ENCODE measurements at regions not wholly inside any gene's neighbourhood (a gene's known extent, or its start where the extent isn't known, plus 50 kb on each side); places are given as distances from the start of the nearest gene placed in this dataset.

DNA sequence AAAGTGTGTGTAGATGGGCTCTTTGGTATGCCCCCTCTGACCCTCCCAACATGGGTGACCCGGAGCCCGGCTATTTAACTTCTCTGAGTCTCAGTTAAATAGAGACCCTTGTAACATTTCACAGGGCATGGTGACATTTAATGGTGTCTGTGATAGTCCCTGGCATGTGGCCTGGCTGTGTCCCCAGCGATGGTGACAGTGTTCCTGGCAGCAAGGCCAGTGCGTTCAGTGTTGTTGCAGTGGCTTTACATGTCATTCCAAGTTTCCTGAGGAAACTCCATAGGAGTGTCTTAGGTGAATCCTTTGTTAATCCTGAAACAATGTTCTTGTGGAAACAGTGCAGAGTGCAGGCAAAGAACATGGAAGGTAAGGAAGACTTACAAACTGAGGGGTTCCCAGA lies 137.0 kb downstream of the RAMP3 start:
- TF ChIP-seq, protein P1, sequence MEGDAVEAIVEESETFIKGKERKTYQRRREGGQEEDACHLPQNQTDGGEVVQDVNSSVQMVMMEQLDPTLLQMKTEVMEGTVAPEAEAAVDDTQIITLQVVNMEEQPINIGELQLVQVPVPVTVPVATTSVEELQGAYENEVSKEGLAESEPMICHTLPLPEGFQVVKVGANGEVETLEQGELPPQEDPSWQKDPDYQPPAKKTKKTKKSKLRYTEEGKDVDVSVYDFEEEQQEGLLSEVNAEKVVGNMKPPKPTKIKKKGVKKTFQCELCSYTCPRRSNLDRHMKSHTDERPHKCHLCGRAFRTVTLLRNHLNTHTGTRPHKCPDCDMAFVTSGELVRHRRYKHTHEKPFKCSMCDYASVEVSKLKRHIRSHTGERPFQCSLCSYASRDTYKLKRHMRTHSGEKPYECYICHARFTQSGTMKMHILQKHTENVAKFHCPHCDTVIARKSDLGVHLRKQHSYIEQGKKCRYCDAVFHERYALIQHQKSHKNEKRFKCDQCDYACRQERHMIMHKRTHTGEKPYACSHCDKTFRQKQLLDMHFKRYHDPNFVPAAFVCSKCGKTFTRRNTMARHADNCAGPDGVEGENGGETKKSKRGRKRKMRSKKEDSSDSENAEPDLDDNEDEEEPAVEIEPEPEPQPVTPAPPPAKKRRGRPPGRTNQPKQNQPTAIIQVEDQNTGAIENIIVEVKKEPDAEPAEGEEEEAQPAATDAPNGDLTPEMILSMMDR (IDR thresholded peaks at IDR 0.05): no peak

- TF ChIP-seq, protein P1 (IDR thresholded peaks at IDR 0.05): no peak
Measured at GRCh38 chr7:45295222-45295621, 137.6 kb downstream of the RAMP3 start.

DNA sequence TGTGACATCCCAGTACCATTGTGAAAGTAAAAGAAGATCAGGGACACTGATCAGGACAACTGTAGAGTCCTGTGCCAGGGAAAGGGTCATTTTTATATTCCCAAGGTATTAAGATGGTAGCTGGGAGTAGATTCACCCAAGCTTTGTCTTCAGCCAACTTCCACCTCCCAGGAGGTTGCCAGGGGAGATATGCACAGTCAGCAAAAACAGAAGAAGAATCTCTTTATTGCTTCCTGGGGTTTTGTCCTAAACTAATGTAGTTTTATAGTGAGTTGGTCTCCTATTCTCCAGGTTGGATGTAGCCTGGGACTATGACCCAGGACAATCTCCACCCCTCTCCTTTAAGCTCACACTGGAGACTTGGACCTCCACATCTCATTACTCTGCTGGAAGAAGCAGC lies 139.2 kb downstream of the RAMP3 start:
- TF ChIP-seq, protein P1 (IDR thresholded peaks at IDR 0.05): no peak

GRCh38 chr7:45306752-45307305 lies 149.2 kb downstream of the RAMP3 start:
- TF ChIP-seq, protein P1 (IDR thresholded peaks at IDR 0.05): no peak

- TF ChIP-seq, protein P1 (IDR thresholded peaks at IDR 0.05): no peak
Measured at GRCh38 chr7:45311597-45311996, 154.0 kb downstream of the RAMP3 start.

GRCh38 chr7:45324683-45325237 lies 167.2 kb downstream of the RAMP3 start:
- TF ChIP-seq, protein P1 (IDR thresholded peaks at IDR 0.05): no peak

GRCh38 chr7:45325378-45325777 lies 167.8 kb downstream of the RAMP3 start:
- TF ChIP-seq, protein P1 (IDR thresholded peaks at IDR 0.05): no peak

Measured in LNCAP (cell line).